ENCODE measurements at regions not wholly inside any gene's neighbourhood (a gene's known extent, or its start where the extent isn't known, plus 50 kb on each side); places are given as distances from the start of the nearest gene placed in this dataset.

DNA sequence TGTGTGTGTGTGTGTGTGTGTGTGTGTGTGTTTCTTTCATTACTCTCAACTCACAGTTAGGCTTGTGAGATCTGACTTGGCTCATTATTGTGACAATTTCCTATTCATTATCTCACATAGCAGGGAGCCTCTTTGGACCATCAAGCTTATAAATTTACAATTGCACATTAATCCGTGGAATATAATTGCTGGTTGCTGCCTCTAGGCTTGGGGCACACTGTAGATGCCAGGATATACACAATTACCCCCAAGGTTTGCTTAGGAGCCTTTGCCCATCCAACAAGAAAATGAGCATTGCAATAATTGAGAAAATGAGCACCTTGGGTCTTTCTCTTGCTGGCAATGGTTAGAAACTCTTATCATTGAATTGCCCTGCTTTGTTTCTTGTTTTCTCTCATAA is 161.6 kb upstream of the DMRTA1 start:
- DNase-seq (ENCODE audit: low read depth in 2 of 2): no peak

DNA sequence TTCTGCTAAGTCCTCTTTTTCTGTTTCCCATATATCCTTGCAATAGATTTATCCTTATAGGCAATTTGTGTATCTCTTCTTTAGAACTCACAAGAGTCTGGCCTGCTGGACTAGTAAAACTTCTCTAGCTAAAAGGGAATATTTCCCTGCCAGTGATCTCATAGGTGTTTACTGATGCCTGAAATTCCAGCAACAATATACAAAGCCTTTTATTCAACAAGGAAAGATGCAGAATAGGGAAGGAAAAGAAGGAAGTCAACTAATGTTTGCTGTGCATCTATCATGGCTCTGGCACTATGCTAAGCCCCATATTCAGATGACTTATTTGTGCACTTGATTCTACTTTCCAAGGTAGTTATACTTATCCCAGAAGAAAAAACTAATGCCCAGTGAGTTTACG is 160.0 kb upstream of the DMRTA1 start:
- DNase-seq (ENCODE audit: low read depth in 2 of 2): no peak

DNA sequence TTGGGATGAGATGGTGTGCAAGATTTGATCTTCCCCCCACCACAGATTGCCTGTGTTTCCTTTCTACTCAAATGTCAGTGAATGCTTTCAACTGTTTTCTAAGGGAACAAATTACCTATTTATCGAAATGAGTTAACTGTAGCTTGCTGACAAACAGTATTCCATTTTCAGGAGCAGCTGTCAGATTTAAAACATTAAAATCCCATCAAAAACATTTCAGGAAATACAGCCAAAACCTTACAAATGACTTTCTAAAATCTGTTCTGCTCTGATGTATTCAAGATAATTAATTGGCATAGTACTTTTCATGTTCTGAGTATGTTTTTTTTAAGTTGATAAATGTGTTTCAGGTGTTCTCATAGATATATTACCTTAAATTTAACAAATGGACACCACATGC is 158.0 kb upstream of the DMRTA1 start:
- DNase-seq (ENCODE audit: low read depth in 2 of 2): no peak

DNA sequence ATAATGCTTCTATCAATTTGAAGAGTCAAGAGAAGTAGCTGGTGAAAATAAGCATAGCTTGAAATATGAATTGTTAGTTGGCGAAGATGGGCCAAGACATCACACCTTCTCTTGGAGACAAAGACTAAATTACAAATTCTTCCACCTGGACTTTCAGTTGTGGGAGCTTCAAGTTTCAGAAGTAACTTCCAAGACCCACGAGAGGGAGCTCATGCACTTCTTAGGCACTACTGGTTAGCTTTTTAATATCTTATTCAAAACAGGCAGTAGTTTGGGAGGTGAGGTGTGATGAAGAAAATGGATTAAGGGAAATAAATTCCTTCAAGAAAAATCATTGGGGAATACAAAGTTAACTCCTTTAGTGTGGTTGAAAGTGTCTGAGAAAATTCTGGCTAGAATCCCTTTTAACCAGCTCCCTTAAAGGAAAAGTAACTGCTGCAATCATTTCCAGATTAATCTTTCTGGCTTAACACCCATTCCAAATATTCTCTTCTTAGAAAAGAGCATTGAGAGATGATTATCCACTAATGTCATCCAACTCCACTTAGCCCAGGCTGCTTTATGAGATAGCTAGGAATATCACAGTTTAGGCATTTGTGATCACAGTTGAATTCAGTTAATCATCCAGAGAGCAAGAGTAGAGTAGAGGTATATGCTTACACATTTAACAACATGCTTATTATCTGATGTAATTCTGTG is 139.5 kb upstream of the DMRTA1 start:
- peak; percentile 10 to 13 for DNase-seq (ENCODE audit: low read depth in 2 of 2)

DNA sequence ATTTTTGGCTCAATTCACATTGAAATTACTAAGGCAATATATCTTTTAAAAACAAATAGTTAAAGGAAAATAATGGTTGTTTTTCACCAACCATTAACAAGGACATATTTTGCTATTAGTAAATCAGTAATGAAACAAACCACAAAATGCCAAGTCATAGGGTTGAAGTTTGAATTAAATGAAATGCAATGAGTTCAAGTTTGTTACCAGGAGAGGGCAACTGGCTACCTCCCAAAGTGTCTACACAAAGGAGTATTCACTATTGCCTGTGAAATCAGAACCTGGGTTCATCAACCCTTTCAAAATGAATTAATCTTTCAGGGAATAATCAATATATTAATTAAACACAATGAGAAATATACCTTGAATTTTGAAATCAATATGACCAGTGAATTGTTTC is 138.4 kb upstream of the DMRTA1 start:
- DNase-seq (ENCODE audit: low read depth in 2 of 2): no peak

DNA sequence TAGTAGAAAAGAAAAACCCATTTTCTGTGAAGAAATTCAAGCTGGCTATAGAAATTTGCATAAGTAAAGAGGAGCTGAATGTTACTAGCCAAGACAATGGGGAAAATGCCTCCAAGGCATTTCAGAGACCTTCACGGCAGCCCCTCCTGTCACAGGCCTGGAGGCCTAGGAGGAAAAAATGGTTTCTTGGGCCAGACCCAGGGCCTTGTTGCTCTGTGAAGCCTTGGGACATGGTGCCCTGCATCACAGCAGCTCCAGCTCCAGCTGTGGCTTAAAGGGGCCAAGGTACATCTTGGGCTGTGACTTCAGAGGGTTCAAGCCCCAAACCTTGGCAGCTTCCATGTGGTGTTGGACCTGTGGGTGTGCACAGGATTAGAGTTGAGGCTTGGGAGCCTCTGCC is 130.0 kb upstream of the DMRTA1 start:
- no peak for DNase-seq (ENCODE audit: low read depth in 2 of 2)

DNA sequence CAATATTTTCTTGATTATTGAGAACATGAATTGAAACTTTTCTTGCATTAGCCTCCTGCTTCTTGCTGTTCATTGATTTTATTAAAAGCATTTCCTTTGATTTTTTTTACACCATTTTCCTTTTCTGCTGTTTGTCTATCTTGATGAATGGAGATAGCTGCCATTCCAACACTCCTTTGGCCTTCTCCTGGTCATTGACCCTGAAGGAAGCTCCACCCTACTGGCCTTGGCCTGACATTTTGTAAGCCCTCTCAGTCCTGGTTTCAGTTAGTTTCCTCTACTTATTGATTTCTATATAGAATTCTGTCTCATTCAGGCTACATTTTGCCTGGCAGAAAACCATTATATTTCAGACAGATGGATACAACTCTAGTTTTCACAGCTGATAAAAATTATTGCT is 115.1 kb upstream of the DMRTA1 start:
- no peak for DNase-seq (ENCODE audit: low read depth in 2 of 2)

DNA sequence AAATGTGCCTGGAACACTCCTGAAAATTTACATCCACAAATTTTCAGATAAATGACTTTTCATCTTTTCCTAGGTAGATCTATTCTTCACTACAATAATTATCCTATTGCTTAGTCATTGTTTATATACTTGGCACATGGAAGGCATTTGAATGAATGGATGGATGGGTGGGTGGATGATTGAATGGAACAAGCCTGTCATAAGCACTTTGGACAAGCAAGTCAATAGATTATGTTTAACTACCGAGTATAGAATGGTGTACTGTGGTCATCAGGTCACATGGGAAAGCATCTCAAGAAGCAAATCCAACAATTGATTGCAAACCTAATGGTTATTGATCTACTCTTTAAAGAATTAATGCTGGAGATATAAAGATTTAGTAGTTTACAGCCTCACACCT is 114.4 kb upstream of the DMRTA1 start:
- DNase-seq (ENCODE audit: low read depth in 2 of 2): no peak

DNA sequence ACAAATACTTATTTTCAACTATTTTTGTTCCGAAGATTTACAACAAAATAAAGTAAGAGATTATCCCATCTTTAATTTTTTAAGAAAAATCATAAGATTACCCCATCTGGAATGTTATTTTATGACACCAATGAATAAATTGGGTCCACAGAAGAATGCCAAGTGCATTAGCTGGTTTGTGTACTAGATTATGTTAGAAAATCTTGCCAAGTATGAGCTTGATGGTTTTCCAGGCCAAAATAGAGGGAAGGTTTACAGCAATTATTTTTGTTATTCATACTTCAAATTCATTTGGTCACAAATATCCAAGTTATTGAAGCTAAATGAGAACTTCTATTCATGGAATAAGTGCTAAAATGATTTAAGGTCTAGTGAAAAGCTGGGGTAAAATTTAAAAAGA is 109.4 kb upstream of the DMRTA1 start:
- DNase-seq (ENCODE audit: low read depth in 2 of 2): no peak

DNA sequence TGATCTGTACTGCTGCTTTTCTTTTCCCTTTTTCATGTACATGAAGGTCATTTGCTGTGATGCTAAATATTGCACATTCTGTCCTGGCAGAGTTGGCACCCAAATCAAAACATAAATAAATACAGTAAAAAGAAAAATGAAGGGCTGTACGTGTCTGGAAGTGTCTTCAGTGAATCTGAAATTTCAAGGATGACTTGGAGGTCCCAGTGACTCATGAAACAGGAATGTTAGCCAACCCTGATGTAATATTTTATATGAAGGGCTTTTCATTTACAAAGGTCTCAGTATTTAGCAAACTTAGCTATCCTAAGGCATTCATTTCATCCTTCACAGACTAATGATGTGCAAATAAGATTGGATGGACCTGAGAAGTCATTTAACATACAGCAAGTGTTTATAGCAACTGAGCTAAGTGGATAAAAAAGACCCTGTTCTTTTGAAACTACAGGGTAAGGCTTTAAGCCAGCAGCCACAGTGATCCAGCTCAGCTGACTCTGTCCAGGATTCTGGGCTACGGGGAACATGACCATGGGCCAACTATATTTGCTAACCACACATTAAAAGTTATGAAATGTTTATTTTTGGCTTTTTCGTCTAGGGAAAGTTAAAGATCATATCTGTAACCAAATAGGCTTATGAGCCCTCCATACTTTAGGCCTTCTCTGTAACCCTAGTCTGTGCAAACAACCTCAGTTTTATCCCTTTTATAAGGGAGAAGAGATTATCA is 104.0 kb upstream of the DMRTA1 start:
- peak; percentile 10 to 12 for DNase-seq (ENCODE audit: low read depth in 2 of 2)

DNA sequence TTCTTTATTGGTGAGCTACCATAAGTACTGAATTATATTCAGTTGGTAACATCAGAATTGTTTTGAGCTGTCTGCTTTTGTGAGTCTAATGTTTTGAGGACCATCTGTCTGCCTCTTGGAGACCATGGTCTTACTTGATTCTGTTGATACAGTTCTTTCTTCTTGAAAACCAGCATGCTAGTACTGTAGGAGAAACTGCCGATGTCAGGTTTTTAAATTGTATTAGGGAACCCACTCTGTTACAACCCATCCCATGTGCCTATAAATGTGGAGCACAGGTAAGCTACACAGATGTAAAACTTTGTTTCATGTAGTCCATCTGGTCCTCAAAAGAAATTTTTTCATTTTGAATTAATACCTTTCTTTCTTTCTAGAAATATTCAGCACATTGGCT is 103.4 kb upstream of the DMRTA1 start:
- DNase-seq (ENCODE audit: low read depth in 2 of 2): no peak

DNA sequence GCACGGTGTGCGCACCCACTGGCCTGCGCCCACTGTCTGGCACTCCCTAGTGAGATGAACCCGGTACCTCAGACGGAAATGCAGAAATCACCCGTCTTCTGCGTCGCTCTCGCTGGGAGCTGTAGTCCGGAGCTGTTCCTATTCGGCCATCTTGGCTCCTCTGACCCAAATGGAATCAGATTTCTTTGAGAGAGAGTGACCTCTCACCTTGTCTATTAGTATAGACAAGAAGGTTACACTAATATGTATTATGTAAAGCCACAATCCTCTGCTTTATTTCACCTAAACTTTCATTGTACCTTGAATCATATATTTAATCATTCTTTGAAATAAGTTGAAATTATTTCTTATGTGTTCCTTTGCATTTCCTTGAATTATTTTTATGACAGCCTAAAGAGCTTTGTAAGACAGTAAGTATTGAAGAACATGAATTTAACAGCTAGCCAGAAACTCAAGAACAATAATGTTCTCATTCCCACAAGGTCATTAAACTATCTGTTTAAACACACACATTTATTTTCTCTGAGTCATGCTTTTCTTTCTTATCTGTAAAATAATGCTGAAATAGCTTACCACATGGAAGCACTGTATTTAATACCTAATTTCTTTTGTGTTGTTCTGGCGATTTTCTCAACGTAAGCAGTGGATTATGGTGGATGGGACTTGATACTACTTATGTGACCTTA is 91.8 kb upstream of the DMRTA1 start:
- no peak for DNase-seq (ENCODE audit: low read depth in 2 of 2)

DNA sequence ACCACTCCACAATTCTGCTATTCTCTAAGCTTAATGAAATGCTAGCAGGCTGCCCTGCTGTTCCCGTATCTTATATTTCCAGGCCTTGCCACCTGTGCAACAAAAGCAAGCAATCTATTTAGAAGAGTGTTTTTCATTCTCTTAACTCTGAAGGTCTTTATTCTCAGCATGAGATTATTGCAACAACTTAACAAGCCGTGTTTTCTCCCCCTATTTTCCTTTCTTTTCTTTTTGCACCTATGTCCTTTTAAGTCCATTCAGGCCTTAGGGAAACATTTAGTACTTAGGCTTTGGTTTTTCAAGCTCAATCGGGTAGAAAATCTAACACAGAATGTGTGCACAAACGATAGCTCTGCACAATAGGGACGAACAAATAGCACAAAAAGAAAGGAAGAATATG is 89.6 kb upstream of the DMRTA1 start:
- no peak for DNase-seq (ENCODE audit: low read depth in 2 of 2)

DNA sequence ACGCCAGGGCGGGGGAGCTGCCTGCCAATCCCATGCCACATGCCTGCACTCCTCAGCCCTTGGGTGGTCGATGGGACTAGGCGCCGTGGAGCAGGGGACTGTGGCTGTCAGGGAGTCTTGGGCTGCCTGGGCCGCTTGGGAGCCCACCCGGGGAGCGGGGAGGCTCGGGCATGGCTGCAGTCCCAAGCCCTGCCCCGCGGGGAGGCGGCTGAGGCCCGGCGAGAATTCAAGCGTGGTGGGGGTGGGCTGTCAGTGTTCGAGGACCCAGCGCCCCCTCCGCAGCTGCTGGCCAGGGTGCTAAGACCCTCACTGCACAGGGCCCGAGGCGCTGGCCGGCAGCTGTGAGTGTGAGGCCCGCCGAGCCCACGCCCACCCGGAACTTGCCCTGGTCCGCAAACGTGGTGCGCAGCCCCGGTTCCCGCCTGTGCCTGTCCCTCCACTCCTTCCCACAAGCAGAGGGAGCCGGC is 83.2 kb upstream of the DMRTA1 start:
- no peak for DNase-seq (ENCODE audit: low read depth in 2 of 2)

DNA sequence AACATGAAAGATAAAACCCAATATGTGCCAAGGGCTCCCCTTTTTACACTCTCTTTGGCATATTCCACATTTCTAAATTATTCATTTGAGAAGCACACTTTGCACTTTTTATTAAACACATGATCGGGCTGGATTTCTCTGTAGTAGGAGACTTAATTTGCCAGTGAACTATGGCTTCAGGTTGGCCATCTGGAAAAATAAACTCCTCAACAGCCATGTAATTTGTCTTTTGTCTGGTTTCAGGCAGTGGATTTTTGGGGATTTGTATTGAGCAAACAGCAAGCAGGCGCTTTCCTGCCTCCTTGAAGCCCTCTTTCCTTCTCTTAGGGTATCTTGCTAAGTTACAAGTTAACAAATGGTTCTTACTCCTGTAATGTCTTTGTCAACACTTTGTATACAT is 73.0 kb upstream of the DMRTA1 start:
- no peak for DNase-seq (ENCODE audit: low read depth in 2 of 2)

DNA sequence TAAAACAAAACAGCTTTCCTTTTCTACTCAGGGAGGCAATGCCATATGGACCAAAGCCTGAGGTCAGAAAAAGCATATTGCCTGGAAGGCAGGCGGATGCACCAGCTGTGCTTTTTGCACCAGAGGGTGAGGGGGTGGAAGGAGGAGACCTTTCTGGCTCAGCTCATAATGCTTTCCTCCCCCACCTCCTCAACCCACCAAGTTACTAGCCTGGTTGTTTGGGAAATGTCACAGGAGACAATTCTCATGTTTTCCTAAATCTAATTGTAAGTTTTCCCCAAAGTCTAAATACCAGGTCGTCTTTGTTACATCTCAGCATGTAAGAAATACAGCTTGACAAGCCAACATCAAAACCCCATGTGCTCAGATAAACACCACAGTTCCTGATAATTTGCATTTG is 72.6 kb upstream of the DMRTA1 start:
- DNase-seq (ENCODE audit: low read depth in 2 of 2): no peak

DNA sequence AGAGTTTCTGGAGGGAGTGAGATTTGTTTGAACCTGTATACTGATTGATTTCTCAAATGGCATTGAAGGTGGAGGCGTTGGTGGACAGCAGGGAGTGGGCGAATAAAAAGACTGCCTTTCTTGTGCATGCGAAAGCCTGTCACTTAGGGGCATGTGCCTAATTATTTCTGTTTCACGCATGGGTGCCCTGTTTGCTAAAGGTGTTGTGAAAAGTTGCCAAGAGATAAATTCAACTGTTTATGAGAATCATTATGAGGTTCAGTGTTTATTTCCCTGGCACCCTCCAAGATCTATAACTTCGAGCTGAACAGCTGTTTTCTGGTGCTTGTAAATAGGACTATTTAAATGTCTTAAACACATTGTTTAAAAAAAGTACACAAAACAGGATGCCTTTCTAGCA is 67.4 kb upstream of the DMRTA1 start:
- no peak for DNase-seq (ENCODE audit: low read depth in 2 of 2)

DNA sequence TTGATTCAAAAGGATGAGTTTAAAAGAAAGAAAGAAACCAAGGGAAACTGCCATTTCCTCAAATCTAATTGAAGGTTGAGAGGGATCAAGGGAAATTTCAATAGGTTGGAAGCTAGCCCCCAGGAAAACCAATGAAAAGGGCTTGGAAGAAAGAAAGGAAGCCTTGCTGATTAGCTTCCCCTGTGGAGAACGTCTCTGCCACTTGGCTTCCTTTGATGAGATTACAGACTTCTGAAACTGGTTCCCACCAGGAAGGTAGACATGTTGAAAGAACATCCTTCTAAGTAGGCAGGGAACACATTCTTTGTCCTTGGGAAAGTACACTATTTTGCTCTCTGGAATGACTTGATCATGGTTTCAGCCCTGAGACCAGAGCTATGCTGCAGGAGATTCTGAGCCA is 65.5 kb upstream of the DMRTA1 start:
- DNase-seq (ENCODE audit: low read depth in 2 of 2): no peak

DNA sequence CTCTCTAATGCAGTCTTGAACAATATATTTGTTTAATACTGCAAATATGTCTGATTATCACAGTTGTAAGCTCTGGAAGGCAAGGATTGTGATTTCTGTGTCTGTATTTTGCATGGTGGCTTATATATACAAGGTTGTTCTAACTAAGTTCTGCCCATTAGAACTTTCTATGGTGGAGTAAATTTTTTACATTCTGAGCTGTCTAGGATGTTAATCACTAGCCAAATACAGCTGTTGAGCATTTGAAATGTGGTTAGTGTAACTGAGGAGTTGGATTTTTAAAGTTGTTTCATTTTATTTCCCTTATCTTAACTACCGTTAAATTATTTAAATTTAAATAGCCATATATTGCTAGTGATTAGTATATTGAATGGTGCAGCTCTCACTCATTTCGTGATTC is 64.3 kb upstream of the DMRTA1 start:
- no peak for DNase-seq (ENCODE audit: low read depth in 2 of 2)

DNA sequence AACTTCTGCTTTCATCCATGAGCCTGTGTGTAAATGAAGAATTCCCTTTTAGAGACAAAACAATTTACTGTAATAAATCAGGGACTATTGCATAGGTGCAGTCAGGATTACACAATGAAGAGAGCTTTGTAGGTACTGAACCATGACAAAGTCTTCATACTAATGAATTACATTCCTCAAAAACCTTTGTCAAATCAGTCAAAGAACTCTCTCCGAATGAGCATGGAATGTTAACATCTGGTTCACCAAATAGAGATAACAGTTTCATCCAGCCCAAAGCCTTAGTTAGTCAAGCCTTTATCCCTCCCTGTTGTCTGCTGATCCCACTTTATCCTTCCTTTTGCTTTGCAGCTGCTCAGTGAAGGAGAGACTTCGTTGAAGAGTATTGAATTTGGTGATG is 62.9 kb upstream of the DMRTA1 start:
- no peak for DNase-seq (ENCODE audit: low read depth in 2 of 2)

DNA sequence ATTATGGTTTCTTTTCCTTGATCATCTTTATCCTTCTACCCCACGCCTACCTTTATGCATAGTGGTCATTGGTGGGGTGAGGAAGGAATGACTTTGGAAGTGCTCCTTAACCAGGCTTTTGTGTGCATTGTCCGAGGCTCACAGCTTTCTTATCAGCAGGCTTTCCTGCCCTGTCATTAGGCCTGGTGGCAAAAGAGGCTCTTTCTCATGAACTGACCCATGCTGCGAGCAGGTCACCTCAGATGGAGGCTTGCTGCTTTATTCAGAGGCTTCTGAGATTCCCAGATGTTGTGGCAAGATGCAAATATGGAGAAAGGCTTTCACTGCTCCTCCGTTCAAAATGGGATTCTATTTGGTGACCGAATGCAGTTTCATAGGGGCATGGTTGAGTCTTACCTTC is 57.4 kb upstream of the DMRTA1 start:
- DNase-seq (ENCODE audit: low read depth in 2 of 2): no peak

DNA sequence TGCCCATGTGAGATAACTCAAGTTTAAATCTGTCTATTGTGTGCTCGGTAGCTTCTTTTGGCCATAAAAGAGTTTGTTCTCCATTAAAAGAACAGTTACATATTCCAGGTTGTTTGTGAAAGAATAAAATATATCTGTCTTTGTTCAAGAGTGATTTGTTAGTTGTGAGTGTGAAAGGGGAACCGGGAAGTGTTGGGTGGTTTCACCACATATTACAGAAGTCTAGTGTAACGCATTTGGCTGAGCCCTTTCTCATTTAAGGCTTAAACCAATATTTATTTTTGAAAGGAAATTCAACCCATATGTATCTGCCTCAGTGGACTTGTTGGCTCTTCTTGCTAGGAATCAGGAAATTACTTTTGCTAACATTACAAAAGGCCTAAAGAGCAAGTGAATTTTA is 54.1 kb upstream of the DMRTA1 start:
- DNase-seq (ENCODE audit: low read depth in 2 of 2): no peak

DNA sequence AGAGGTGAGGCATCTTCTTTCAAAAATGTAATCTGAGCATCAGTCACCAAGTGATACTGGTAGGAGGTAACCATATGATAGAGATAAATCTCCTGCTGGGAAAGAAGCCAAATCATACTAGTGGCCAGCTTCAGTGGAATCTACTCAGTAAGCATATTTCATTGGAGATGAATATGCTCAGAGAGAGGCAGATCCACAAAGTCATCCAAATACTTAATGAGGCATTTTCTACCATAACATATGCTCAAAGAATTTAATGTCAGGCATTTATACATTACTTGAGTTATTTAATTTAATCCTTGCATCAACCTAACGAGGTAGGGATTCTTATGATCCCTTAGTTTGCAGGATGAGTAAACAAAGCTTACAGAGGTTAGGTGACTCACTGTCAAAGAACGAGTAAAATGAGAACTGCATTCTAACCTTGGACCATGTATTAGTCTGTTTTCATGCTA is 50.9 kb upstream of the DMRTA1 start:
- no peak for DNase-seq (ENCODE audit: low read depth in 2 of 2)
